ENCODE measurements at regions not wholly inside any gene's neighbourhood (a gene's known extent, or its start where the extent isn't known, plus 50 kb on each side); places are given as distances from the start of the nearest gene placed in this dataset.

GRCh38 chr1:95409901-95410300 lies 175.9 kb downstream of the RWDD3 start:
- TF ChIP-seq CTCF (optimal IDR thresholded peaks at IDR 0.05 in 1 of 3, IDR thresholded peaks at IDR 0.05 in 1 of 3, conservative IDR thresholded peaks at IDR 0.05 in 1 of 3; ENCODE audit: extremely low read depth in 1 of 3, insufficient read depth in 2 of 3, low read length in 3 of 3) (no peak), EZH2 (IDR thresholded peaks at IDR 0.05; ENCODE audit: low read length) (no peak)

All from keratinocyte (primary cell).